Testis (tissue), 2 donors: ENCODE measurements at regions not wholly inside any gene's neighbourhood (a gene's known extent, or its start where the extent isn't known, plus 50 kb on each side); places are given as distances from the start of the nearest gene placed in this dataset.

Experiments
- CTCF ChIP-seq, 3 experiments: fragments of 450-650 bp in 2 of 3; fragments of 200-600 bp in 1 of 3; sonication (generic) in 1 of 3; IDR thresholded peaks; one replicate each; pipeline ENCODE4 v1.5.1; 2016 to 2019; ENCODE audit warnings: antibody characterized with exemption in 3 of 3, mild to moderate bottlenecking in 2 of 3, moderate library complexity in 1 of 3
- POLR2A ChIP-seq: fragments of 450-650 bp; IDR thresholded peaks from one replicate; pipeline ENCODE4 v1.6.1; 2017; ENCODE audit warnings: antibody characterized with exemption, mild to moderate bottlenecking, moderate library complexity

- TF ChIP-seq POLR2A (no peak), CTCF (IDR thresholded peaks at IDR 0.05) (no peak)
Measured at GRCh38 chr4:14035076-14035475, 407.6 kb upstream of the BOD1L1 start.
